GM23338 (cell line): ENCODE measurements at regions not wholly inside any gene's neighbourhood (a gene's known extent, or its start where the extent isn't known, plus 50 kb on each side); places are given as distances from the start of the nearest gene placed in this dataset.

Experiments
- ATAC-seq: fragments of 200-7000 bp; cut with Tn5 transposase; 3 replicates; pipeline ENCODE4 v1.9.1; 2020
- DNase-seq: peaks from one replicate; pipeline ENCODE4 v3.0.0-alpha.2; 2015; ENCODE audit warnings: low spot score
- H2AFZ ChIP-seq: fragments of 200-600 bp; sonication (generic); 2 replicates; pipeline ENCODE4 v1.8.0; 2016; ENCODE audit warnings: antibody characterized with exemption, mild to moderate bottlenecking, moderate library complexity
- H3F3A ChIP-seq: fragments of 200-600 bp; sonication (generic); replicated peaks from 2 replicates; pipeline ENCODE4 v1.8.0; 2017; ENCODE audit warnings: antibody characterized with exemption, mixed run types, low read depth
- H3K27ac ChIP-seq: fragments of 200-600 bp; sonication (generic); 2 replicates; pipeline ENCODE4 v1.6.1; 2016; ENCODE audit warnings: low read depth
- H3K27me3 ChIP-seq: fragments of 200-600 bp; sonication (generic); 2 replicates; pipeline ENCODE4 v1.8.0; 2016; ENCODE audit warnings: mild to moderate bottlenecking, mixed run types, moderate library complexity; ENCODE audit not compliant: insufficient read depth
- H3K36me3 ChIP-seq: fragments of 200-600 bp; sonication (generic); 2 replicates; pipeline ENCODE4 v1.8.0; 2016; ENCODE audit warnings: mild to moderate bottlenecking; ENCODE audit not compliant: insufficient read depth
- H3K4me1 ChIP-seq: fragments of 200-600 bp; sonication (generic); 2 replicates; pipeline ENCODE4 v1.8.0; 2016; ENCODE audit warnings: mild to moderate bottlenecking, moderate library complexity; ENCODE audit not compliant: insufficient read depth
- H3K4me2 ChIP-seq: fragments of 200-600 bp; sonication (generic); 2 replicates; pipeline ENCODE4 v1.7.1; 2017; ENCODE audit warnings: mixed run types
- H3K4me3 ChIP-seq: fragments of 200-600 bp; sonication (generic); 2 replicates; pipeline ENCODE4 v1.6.1; 2016; ENCODE audit warnings: mixed run types
- H3K79me2 ChIP-seq: fragments of 200-600 bp; sonication (generic); replicated peaks from 2 replicates; pipeline ENCODE4 v1.8.0; 2017; ENCODE audit warnings: mild to moderate bottlenecking; ENCODE audit not compliant: insufficient read depth
- H3K9me2 ChIP-seq: fragments of 200-600 bp; sonication (generic); 2 replicates; pipeline ENCODE4 v1.8.0; 2017; ENCODE audit not compliant: insufficient read depth
- H4K20me1 ChIP-seq: fragments of 200-600 bp; sonication (generic); replicated peaks from 2 replicates; pipeline ENCODE4 v1.8.0; 2017; ENCODE audit warnings: mild to moderate bottlenecking; ENCODE audit not compliant: insufficient read depth
- H3K27ac Mint-ChIP-seq: 2 replicates; pipeline ENCODE4 v1.8.0; 2020; ENCODE audit warnings: inconsistent platforms, mild to moderate bottlenecking, moderate library complexity, mixed read lengths
- H3K27me3 Mint-ChIP-seq: 3 replicates; pipeline ENCODE4 v1.8.0; 2022; ENCODE audit warnings: low read depth, mild to moderate bottlenecking, moderate library complexity, mixed read lengths, inconsistent platforms; ENCODE audit not compliant: insufficient read depth, poor library complexity
- H3K36me3 Mint-ChIP-seq: 3 replicates; pipeline ENCODE4 v1.8.0; 2021; ENCODE audit warnings: low read depth, mild to moderate bottlenecking, inconsistent platforms, moderate library complexity, mixed read lengths
- H3K4me1 Mint-ChIP-seq: 3 replicates; pipeline ENCODE4 v1.8.0; 2020; ENCODE audit warnings: mild to moderate bottlenecking, inconsistent platforms, mixed read lengths
- H3K4me3 Mint-ChIP-seq: 3 replicates; pipeline ENCODE4 v1.8.0; 2021; ENCODE audit warnings: moderate library complexity, mild to moderate bottlenecking, inconsistent platforms, mixed read lengths
- H3K9me3 Mint-ChIP-seq: 3 replicates; pipeline ENCODE4 v1.8.0; 2020; ENCODE audit warnings: moderate library complexity, mild to moderate bottlenecking, inconsistent platforms, mixed read lengths
- CREB1 ChIP-seq: fragments of 250-450 bp; sonication (Bioruptor Pico); IDR thresholded peaks from 2 replicates; pipeline ENCODE4 v1.5.0; 2020; ENCODE audit warnings: low read depth, mild to moderate bottlenecking, moderate library complexity
- CTCF ChIP-seq, 2 experiments: fragments of 200-600 bp in 1 of 2; sonication (generic) in 1 of 2; conservative IDR thresholded peaks; 2 replicates each; pipeline versions ENCODE4 v1.5.1 to v1.6.1; 2016 to 2017; ENCODE audit warnings: antibody characterized with exemption in 2 of 2, low read depth in 2 of 2, mild to moderate bottlenecking in 2 of 2, moderate library complexity in 1 of 2
- ETS1 ChIP-seq: IDR thresholded peaks from 2 replicates; pipeline ENCODE4 v1.6.1; 2016; ENCODE audit warnings: antibody characterized with exemption
- EZH2 ChIP-seq: fragments of 200-600 bp; sonication (generic); IDR thresholded peaks from one replicate; pipeline ENCODE4 v1.8.0; 2017; ENCODE audit warnings: antibody characterized with exemption, mild to moderate bottlenecking, low read depth; ENCODE audit not compliant: unreplicated experiment
- EZH2phosphoT487 ChIP-seq: fragments of 200-600 bp; sonication (generic); IDR thresholded peaks from one replicate; pipeline ENCODE4 v1.8.1; 2018; ENCODE audit warnings: antibody characterized with exemption; ENCODE audit not compliant: unreplicated experiment
- JUNB ChIP-seq: IDR thresholded peaks from one replicate; pipeline ENCODE4 v1.6.1; 2016; ENCODE audit warnings: antibody characterized with exemption; ENCODE audit not compliant: unreplicated experiment
- POLR2AphosphoS5 ChIP-seq: IDR thresholded peaks from 2 replicates; pipeline ENCODE4 v1.6.1; 2016; ENCODE audit warnings: antibody characterized with exemption, low read depth
- ZNF114 ChIP-seq: fragments of 250-450 bp; sonication (Bioruptor Pico); IDR thresholded peaks from 2 replicates; pipeline ENCODE4 v1.5.0; 2020; ENCODE audit warnings: mild to moderate bottlenecking, moderate library complexity
- ZNF331 ChIP-seq: fragments of 250-450 bp; sonication (Bioruptor Pico); IDR thresholded peaks from 2 replicates; pipeline ENCODE4 v1.5.0; 2020; ENCODE audit warnings: low read depth, mild to moderate bottlenecking, moderate library complexity
- TF ChIP-seq, protein P1 (sequence below): fragments of 250-450 bp; sonication (Bioruptor Pico); IDR thresholded peaks from 2 replicates; pipeline ENCODE4 v1.5.0; 2020; ENCODE audit warnings: mild to moderate bottlenecking, moderate library complexity

GRCh38 chr4:180449395-180449956 is 1793.7 kb upstream of the TENM3 start:
- Histone ChIP-seq H3K4me3 (no peak overlapping the region), H3K27me3 (no peaks in the 10 kb centered on the region), H3K9me2 (no peaks in the 10 kb centered on the region), H3K4me2 (no peak overlapping the region), H3K27ac (no peak overlapping the region), H3K4me1 (no peaks in the 10 kb centered on the region), H3K79me2 (no peaks in the 10 kb centered on the region), H4K20me1 (no peaks in the 10 kb centered on the region), H3F3A (no peaks in the 10 kb centered on the region), H3K36me3 (no peaks in the 10 kb centered on the region), H2AFZ (peak overlapping the region; percentile 48; the same call in 1 of the 2 replicates)
- Mint-ChIP-seq H3K27ac (peak overlapping the region; percentile 92), H3K4me1 (peaks cover 20% of the 10 kb centered on the region), H3K4me3 (no peak overlapping the region; the same call in 2 of the 3 replicates), H3K36me3 (no peaks in the 10 kb centered on the region), H3K9me3 (no peaks in the 10 kb centered on the region), H3K27me3 (no peaks in the 10 kb centered on the region)
- TF ChIP-seq JUNB (no peak), CTCF (conservative IDR thresholded peaks at IDR 0.05; ENCODE audit: low read depth in 2 of 2) (peak; percentile 91 to 94), CREB1 (CRISPR knock-in tag) (peak; percentile 79)
- peak; percentile 91 for ATAC-seq
- peak; percentile 84 for DNase-seq

DNA sequence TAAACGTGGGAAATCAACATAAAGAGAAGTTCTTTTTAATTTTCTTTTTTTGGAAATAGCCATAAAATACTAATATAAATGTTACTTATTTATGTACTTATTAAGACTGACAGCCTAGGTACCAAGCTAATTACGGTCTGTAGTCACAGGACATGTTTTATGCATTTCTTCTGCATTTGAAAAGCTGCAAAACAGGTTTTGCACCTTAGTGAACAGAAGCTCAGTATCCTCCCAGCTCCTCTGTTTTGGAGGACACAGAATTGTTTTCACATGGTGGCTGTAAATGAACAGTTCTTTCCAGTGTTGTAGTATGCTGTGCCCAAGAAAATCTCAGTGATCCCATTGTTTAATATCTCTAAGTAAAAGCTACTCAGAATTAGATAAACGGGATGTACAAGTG is 1788.0 kb upstream of the TENM3 start:
- no peaks in the 10 kb centered on the region for H3K9me2 ChIP-seq
- H3K4me3 Mint-ChIP-seq: 0 out of 3 replicates have a peak overlapping the region, but pooled peaks have one; percentile 26
- H3K4me1 Mint-ChIP-seq: peaks cover 29% of the 10 kb centered on the region
- no peaks in the 10 kb centered on the region for H3K79me2 ChIP-seq
- H3K9me3 Mint-ChIP-seq: no peaks in the 10 kb centered on the region
- H3K4me2 ChIP-seq: peak overlapping the region; percentile 56
- no peaks in the 10 kb centered on the region for H3K36me3 ChIP-seq
- no peak overlapping the region for H2AFZ ChIP-seq
- no peaks in the 10 kb centered on the region for H3K27me3 ChIP-seq
- H3K27me3 Mint-ChIP-seq: no peaks in the 10 kb centered on the region
- peak overlapping the region; percentile 82; the same call in 1 of the 2 replicates for H3K27ac Mint-ChIP-seq
- no peaks in the 10 kb centered on the region for H4K20me1 ChIP-seq
- peak; percentile 74 for DNase-seq
- H3K27ac ChIP-seq: no peak overlapping the region
- no peaks in the 10 kb centered on the region for H3K36me3 Mint-ChIP-seq
- peak overlapping the region; percentile 5; the same call in 1 of the 2 replicates for H3K4me3 ChIP-seq
- H3K4me1 ChIP-seq: peaks cover 15% of the 10 kb centered on the region
- peak; percentile 71 for ATAC-seq
- H3F3A ChIP-seq: no peaks in the 10 kb centered on the region
- no peak for TF ChIP-seq CTCF (conservative IDR thresholded peaks at IDR 0.05; ENCODE audit: low read depth in 2 of 2)
- no peak for TF ChIP-seq ZNF114
- TF ChIP-seq EZH2phosphoT487: no peak
- TF ChIP-seq, protein P1, sequence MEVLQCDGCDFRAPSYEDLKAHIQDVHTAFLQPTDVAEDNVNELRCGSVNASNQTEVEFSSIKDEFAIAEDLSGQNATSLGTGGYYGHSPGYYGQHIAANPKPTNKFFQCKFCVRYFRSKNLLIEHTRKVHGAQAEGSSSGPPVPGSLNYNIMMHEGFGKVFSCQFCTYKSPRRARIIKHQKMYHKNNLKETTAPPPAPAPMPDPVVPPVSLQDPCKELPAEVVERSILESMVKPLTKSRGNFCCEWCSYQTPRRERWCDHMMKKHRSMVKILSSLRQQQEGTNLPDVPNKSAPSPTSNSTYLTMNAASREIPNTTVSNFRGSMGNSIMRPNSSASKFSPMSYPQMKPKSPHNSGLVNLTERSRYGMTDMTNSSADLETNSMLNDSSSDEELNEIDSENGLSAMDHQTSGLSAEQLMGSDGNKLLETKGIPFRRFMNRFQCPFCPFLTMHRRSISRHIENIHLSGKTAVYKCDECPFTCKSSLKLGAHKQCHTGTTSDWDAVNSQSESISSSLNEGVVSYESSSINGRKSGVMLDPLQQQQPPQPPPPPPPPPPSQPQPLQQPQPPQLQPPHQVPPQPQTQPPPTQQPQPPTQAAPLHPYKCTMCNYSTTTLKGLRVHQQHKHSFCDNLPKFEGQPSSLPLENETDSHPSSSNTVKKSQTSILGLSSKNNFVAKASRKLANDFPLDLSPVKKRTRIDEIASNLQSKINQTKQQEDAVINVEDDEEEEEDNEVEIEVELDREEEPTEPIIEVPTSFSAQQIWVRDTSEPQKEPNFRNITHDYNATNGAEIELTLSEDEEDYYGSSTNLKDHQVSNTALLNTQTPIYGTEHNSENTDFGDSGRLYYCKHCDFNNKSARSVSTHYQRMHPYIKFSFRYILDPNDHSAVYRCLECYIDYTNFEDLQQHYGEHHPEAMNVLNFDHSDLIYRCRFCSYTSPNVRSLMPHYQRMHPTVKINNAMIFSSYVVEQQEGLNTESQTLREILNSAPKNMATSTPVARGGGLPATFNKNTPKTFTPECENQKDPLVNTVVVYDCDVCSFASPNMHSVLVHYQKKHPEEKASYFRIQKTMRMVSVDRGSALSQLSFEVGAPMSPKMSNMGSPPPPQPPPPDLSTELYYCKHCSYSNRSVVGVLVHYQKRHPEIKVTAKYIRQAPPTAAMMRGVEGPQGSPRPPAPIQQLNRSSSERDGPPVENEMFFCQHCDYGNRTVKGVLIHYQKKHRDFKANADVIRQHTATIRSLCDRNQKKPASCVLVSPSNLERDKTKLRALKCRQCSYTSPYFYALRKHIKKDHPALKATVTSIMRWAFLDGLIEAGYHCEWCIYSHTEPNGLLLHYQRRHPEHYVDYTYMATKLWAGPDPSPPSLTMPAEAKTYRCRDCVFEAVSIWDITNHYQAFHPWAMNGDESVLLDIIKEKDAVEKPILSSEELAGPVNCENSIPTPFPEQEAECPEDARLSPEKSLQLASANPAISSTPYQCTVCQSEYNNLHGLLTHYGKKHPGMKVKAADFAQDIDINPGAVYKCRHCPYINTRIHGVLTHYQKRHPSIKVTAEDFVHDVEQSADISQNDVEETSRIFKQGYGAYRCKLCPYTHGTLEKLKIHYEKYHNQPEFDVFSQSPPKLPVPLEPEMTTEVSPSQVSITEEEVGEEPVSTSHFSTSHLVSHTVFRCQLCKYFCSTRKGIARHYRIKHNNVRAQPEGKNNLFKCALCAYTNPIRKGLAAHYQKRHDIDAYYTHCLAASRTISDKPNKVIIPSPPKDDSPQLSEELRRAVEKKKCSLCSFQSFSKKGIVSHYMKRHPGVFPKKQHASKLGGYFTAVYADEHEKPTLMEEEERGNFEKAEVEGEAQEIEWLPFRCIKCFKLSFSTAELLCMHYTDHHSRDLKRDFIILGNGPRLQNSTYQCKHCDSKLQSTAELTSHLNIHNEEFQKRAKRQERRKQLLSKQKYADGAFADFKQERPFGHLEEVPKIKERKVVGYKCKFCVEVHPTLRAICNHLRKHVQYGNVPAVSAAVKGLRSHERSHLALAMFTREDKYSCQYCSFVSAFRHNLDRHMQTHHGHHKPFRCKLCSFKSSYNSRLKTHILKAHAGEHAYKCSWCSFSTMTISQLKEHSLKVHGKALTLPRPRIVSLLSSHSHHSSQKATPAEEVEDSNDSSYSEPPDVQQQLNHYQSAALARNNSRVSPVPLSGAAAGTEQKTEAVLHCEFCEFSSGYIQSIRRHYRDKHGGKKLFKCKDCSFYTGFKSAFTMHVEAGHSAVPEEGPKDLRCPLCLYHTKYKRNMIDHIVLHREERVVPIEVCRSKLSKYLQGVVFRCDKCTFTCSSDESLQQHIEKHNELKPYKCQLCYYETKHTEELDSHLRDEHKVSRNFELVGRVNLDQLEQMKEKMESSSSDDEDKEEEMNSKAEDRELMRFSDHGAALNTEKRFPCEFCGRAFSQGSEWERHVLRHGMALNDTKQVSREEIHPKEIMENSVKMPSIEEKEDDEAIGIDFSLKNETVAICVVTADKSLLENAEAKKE (CRISPR knock-in tag): no peak
- TF ChIP-seq ZNF331 (CRISPR knock-in tag): no peak
- TF ChIP-seq JUNB: no peak
- TF ChIP-seq EZH2: no peak
- TF ChIP-seq ETS1: no peak
- no peak for TF ChIP-seq POLR2AphosphoS5
